ENCODE measurements at regions not wholly inside any gene's neighbourhood (a gene's known extent, or its start where the extent isn't known, plus 50 kb on each side); places are given as distances from the start of the nearest gene placed in this dataset.
A peak's percentile ranks its signal among the peaks of the same experiment; 100 is the strongest.

GRCh38 chr14:26963711-26964110 lies 365.9 kb upstream of the NOVA1 start:
- no peak for DNase-seq
- ATAC-seq, result no peak
- intact Hi-C loops (cut with DNase I, micrococcal nuclease), result no loop called here

GRCh38 chr14:26965490-26965889 lies 367.7 kb upstream of the NOVA1 start:
- intact Hi-C loops (cut with DNase I, micrococcal nuclease), result no loop called here
- ATAC-seq (no peak), DNase-seq (no peak)

DNA sequence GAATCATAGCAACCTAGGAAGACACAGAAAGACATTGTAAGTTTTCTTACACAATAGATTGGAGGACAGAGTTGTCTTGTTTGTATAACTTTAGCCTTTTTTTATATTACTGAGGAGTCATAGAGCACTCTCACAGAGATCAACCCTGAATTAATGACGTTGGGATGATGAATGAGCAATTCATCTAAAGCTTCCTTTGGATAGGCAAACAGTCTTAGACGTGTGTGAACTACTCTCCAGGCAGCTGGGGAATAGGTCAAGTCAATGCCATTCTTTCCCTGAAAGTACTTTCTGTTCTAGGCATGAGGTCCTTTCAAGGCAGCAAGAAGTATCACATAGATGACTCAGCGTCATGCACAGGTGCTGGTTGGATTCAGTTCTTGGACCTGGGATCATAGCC lies 369.1 kb upstream of the NOVA1 start:
- intact Hi-C loops (cut with DNase I, micrococcal nuclease), result no loop called here
- peak; percentile 55 for ATAC-seq
- DNase-seq, result no peak

GRCh38 chr14:26974965-26975364 lies 377.1 kb upstream of the NOVA1 start:
- ATAC-seq, result no peak
- intact Hi-C loops (cut with DNase I, micrococcal nuclease), result no loop called here
- no peak for DNase-seq

- peak; percentile 80 for ATAC-seq
- DNase-seq, result no peak
- intact Hi-C loops (cut with DNase I, micrococcal nuclease), result loop anchor here in 1 of 2 donors (10.0 kb wide), 1 partner anchor 817 kb away; no protein-coding TSS in a partner anchor
Observed at GRCh38 chr14:26982071-26982470, 384.2 kb upstream of the NOVA1 start.

DNA sequence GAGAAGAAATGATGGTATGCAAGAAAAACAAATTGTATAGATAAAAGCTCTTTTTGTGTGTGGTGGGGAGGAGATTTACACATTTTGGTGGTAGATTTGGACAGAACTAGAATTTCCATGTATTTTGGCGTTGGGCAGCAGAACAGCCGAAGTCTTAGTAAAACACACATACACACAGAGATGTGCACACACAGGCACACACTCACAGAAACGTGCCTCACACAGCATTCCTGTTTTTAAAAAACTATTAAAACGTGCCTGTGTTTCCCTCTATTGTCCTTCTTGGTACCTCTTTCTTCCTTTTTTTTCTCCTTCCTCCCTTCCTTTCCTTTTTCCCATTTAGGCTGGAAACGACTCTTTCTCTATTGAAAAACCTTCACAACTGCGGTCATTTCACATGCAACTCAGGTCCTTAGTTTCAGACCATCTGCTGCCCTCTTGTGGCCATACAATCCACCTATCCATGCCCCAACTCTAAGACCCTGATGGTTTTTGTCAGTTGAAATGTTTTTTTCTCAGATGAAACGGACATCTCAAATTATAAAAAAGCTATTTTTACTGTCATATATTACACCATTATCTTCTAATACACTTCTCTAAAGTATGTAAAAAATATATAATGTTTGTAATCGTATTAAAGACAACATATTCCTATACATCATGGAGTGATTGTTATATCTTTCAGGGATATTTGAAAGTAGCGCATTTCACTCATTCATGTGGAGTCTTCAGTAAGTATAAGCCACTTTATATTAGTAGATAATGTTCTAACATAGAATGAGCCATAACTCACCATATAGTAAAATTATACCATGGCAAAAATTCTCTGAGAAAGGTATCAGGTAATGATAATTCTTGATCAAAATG lies 386.7 kb upstream of the NOVA1 start:
- ATAC-seq (peak; percentile 63), DNase-seq (peak; percentile 39 to 70)
- intact Hi-C loops (cut with DNase I, micrococcal nuclease), result loop anchor here in 1 of 2 donors (10.0 kb wide), 1 partner anchor 820 kb away; no protein-coding TSS in a partner anchor

GRCh38 chr14:26987744-26988363 lies 390.0 kb upstream of the NOVA1 start:
- intact Hi-C loops (cut with DNase I, micrococcal nuclease), result loop anchor here in 1 of 2 donors (10.0 kb wide), 1 partner anchor 823 kb away; no protein-coding TSS in a partner anchor
- DNase-seq (no peak), ATAC-seq (no peak)

- intact Hi-C loops (cut with DNase I, micrococcal nuclease), result no loop called here
- DNase-seq (no peak), ATAC-seq (no peak)
Observed at GRCh38 chr14:26990946-26991345, 393.1 kb upstream of the NOVA1 start.

DNA sequence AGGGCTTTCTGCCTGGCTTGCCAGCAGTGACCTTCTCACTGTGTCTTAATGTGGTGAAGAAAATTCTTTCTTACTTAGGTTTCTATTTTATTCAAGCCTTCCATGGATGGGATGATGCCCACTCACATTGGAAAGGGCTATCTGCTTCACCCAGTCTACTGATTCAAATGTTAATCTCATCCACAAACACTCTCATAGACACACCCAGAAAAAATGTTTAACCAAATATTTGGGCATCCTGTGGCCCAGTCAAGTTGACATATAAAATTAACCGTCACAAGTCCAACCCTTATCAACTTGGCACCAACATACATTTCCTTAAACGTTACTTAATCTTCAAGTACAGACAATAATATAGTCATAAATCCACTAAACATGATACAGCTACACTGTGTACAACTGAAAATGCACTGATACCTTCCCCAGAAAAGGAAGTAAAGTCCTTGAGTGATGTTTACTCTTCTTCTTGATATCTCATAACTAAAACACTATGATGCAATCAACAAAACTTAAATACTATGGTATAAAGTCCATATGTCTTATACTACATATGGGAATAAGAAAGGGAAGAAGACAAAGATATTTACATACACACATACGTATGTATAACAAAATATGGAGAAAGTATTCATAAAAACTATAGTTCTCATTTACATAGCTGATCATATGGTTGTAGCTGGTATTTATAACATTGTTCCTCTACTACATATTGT lies 394.7 kb upstream of the NOVA1 start:
- DNase-seq, result no peak
- peak; percentile 95 for ATAC-seq
- intact Hi-C loops (cut with DNase I, micrococcal nuclease), result no loop called here

DNA sequence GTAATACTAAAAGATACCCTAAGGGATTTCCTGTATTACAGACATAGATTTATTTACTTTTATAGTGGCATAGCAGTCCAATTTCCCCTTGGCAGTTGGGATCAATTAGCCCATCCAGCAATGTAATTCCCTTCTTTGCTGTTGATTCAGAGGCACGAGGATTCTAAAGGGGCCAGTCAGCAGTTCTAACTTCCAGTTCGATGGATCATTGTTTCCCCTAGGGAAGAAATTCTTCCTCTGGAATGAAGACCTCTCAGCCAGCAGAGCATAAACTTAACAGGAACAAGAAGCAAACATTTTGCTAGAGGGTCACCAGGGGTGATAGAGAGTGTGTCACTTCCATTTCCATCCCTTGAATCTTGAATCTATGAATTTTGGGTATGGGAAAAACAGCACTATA lies 395.7 kb upstream of the NOVA1 start:
- no peak for DNase-seq
- intact Hi-C loops (cut with DNase I, micrococcal nuclease), result no loop called here
- ATAC-seq, result no peak

DNA sequence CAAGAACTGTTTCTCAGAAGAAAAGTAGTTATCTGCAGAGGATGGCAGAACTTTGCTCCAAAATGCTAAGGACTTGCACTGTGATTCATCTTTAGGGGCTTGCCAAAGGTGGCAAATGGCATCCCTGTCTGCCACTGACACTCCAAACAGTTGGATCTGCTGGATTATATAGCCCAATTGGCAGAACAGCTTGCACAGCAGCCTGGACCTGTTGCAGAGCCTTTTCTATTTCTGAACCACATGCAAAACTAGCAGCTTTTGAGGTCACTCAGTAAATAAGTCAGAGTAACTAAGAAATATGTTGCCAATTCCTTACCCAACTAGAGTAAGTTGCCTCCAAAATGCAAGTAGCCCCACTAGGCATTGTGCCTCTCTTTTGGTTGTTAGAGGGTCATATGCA lies 397.5 kb upstream of the NOVA1 start:
- ATAC-seq, result no peak
- intact Hi-C loops (cut with DNase I, micrococcal nuclease), result no loop called here

DNA sequence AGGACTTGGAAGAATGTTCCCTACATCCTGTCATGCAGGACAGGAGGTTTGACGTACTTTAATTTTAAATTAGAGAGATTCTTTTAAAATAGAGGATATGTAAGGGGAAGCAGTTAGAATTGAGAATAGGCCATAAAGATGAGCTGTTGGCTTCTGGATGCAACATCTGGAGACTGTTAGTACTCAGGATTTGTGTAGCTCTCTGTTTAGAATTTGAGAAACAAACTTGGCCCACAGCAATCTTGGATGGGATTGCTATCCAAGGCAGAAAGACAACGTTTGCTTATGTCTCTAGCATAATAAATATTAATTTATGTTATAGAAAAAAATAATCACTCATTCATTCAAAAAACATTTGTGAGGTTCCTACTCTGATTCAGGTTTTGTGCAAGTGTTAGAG lies 398.4 kb upstream of the NOVA1 start:
- no peak for DNase-seq
- no peak for ATAC-seq
- intact Hi-C loops (cut with DNase I, micrococcal nuclease), result no loop called here

More for the DNA sequence above, 397.5 kb upstream of the NOVA1 start:
- no peak for DNase-seq

DNA sequence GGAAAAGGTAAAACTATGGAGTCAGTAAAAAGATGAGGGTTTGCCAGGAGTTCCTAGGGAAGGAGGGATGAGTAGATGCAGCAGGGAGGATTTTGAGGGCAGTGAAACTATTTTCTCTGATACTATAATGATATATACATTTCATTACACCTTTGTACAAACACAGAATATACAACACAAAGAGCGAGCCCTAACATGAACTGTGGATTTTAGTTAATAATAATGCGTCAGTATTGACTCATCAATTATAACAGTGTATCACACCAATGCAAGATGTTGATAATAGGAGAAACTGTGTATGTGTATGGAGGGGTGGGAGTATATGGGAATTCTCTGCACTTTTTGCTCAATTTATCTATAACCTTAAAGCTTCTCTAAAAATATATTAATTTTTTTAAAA lies 404.3 kb upstream of the NOVA1 start:
- DNase-seq (no peak), ATAC-seq (no peak)
- intact Hi-C loops (cut with DNase I, micrococcal nuclease), result no loop called here

DNA sequence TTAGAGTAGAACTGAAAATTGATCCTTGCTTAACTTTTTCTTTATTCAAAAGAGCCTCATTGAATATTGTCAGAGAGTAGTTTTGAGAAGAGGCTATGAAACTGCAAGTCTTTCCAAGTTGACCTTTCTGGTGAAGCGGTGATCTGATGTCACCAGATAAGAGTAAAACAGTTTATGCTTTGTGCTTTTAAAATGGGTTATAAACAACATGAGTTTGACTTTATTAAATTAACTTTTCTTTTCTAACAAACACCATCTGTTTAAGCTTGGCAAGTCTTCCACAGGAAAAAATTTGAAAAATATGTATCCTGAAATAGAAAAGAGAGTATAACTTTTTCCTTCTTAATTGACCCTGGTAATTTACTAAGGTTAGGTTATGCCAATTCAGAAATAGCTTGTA lies 408.7 kb upstream of the NOVA1 start:
- intact Hi-C loops (cut with DNase I, micrococcal nuclease), result no loop called here
- ATAC-seq (no peak), DNase-seq (no peak)

DNA sequence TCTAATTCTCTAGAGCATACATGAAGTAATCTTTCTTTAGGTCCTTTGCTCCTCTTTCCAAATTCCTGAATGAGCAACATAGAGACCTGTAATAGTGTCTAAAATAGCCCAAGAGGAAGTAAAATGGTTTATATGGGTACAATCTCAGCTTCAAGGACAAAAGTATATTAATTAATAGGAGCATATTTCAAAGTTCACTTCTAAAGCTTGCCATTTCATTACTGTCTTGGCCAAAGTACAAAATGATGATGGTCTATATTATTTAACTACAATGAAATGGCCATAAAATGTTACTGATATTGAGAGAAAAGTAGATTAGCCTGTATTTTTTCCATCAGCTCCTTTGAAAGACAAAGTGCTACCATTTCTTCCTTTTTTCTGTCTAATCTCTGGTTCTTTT lies 410.4 kb upstream of the NOVA1 start:
- ATAC-seq, result peak; percentile 75
- no peak for DNase-seq
- intact Hi-C loops (cut with DNase I, micrococcal nuclease), result no loop called here

DNA sequence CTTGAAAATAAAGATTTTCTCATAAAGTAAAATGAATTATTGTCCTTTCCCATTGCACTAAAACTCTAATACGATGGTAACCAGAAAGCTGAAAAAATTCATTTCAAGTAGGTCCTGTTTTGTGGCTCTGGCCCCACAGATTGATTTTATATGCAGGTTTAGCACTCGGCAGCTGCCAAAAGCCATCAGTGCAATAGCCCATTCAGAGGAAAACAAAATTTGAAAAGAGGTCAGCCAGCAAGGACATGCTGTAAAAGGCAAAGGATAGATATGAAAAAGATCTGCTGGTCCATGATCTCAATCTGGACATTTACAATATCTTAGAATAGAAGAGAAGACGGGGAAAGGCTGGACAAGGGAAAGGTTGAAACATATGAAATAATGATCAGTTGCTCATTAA lies 414.8 kb upstream of the NOVA1 start:
- intact Hi-C loops (cut with DNase I, micrococcal nuclease), result no loop called here
- DNase-seq (no peak), ATAC-seq (no peak)

GRCh38 chr14:27013678-27014077 lies 415.8 kb upstream of the NOVA1 start:
- ATAC-seq, result no peak
- intact Hi-C loops (cut with DNase I, micrococcal nuclease), result no loop called here
- no peak for DNase-seq

DNA sequence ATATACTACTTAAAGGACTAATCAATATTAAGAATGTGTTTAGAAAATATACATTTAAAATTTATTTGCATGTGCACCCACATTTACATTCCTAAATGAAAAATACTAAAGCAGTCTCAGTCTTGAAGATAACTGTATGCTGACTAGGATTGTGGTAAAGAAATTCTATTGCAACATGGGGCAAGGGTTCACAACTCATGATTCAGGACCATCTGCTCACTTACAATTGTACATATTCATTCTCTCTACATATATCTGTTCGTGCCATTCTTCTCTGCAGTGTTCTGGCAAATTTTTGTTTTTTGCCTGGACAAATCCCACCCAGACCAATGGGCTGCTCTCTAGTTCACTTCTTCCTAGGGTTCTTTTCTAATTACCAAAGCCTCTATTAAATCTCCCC lies 417.2 kb upstream of the NOVA1 start:
- ATAC-seq (no peak), DNase-seq (no peak)
- intact Hi-C loops (cut with DNase I, micrococcal nuclease), result no loop called here

DNA sequence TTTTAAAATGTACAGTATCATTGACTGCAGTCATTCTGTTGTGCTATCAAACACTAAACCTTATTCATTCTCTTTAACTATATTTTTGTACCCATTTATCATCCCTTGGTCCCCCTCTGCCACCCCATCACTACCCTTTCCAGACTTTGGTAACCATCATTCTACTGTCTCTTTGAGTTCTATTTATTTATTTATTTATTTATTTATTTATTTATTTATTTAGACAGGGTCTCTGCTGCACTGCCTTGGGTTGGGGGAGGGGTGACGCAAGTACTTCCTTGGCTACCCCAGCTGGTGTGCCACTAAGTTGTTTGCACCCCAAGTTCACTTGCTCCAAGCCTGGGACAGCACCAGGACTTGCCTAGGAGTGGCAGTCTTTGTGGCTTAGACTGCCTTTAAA lies 427.8 kb upstream of the NOVA1 start:
- no peak for ATAC-seq
- no peak for DNase-seq
- intact Hi-C loops (cut with DNase I, micrococcal nuclease), result no loop called here

DNA sequence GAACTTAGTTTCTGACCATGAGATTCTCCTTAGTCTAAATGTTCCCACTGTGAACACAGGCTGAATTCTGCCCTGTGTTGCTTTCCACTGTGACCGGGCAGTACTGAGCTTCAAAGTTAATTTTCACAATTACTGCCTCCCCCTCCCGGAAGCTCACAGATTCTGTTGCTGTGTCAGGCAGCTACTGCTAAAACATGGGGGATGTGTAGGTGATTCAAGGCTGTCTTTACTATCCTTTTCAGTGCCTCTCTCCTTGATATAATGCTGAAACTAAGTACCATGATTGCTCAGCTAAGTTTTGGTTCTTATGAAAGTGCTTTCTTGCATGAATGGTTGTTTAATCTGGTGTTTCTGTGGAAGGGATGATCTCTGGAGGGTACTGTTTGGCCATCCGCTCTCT lies 428.3 kb upstream of the NOVA1 start:
- intact Hi-C loops (cut with DNase I, micrococcal nuclease), result no loop called here

More for the DNA sequence above, 428.3 kb upstream of the NOVA1 start:
- ATAC-seq, result no peak
- no peak for DNase-seq
